ENCODE measurements at regions not wholly inside any gene's neighbourhood (a gene's known extent, or its start where the extent isn't known, plus 50 kb on each side); places are given as distances from the start of the nearest gene placed in this dataset.

- TF ChIP-seq SMC3 (IDR thresholded peaks at IDR 0.05; ENCODE audit: low read depth, low read length) (no peak), POLR2A (IDR thresholded peaks at IDR 0.05; ENCODE audit: low read depth, low read length) (no peak), CTCF (conservative IDR thresholded peaks at IDR 0.05; ENCODE audit: low read depth, low read length) (no peak), BHLHE40 (IDR thresholded peaks at IDR 0.05; ENCODE audit: low read depth, low read length) (no peak), NFE2L2 (IDR thresholded peaks at IDR 0.05; ENCODE audit: low read depth, low read length) (no peak), USF2 (IDR thresholded peaks at IDR 0.05; ENCODE audit: low read depth, low read length) (no peak), CEBPB (IDR thresholded peaks at IDR 0.05; ENCODE audit: low read depth, low read length) (no peak)
These were observed 628.6 kb downstream of the NR4A2 start for GRCh38 chr2:155703917-155704316.

Measured in IMR-90 (cell line).